A549 (cell line): ENCODE measurements at regions not wholly inside any gene's neighbourhood (a gene's known extent, or its start where the extent isn't known, plus 50 kb on each side); places are given as distances from the start of the nearest gene placed in this dataset.

Experiments
- ATAC-seq, 2 experiments: fragments of 200-7000 bp in 1 of 2; fragments of >200 bp in 1 of 2; cut with Nextera tagmentation in 1 of 2; cut with Tn5 transposase in 1 of 2; 3 replicates each; pipeline versions ENCODE4 v1.8.0 to v1.9.1; 2018 to 2020; ENCODE audit warnings: mild to moderate bottlenecking in 1 of 2, moderate library complexity in 1 of 2
- CTCF ChIA-PET: fragments of 300-600 bp; sonication (Branson Sonifier 250); formaldehyde crosslinking; extraction: SDS; loops from one replicate; lab custom pipeline; 2021; ENCODE audit warnings: antibody characterized with exemption, inconsistent platforms; lab: Yijun Ruan, JAX
- POLR2A ChIA-PET: fragments of 350-600 bp; formaldehyde crosslinking; extraction: SDS; loops from one replicate; lab custom pipeline; 2021; ENCODE audit warnings: antibody characterized with exemption, inconsistent platforms; lab: Yijun Ruan, JAX
- DNase-seq, 2 experiments: peaks; one replicate each; pipeline versions ENCODE4 v3.0.0 to v3.0.0-alpha.2; 2011 to 2016; ENCODE audit warnings: low read depth in 1 of 2, low spot score in 1 of 2
- FAIRE-seq: peaks from 2 replicates; lab custom pipeline; 2011; peaks lifted over from hg19 to GRCh38; lab: Jason Lieb, UNC
- H3K27ac ChIP-seq, 2 experiments: fragments of >200 bp; sonication (Bioruptor Twin); formaldehyde crosslinking; 3 replicates each; pipeline ENCODE4 v1.5.1; 2016 to 2017
- H3K4me1 ChIP-seq: fragments of >200 bp; sonication (Bioruptor Twin); formaldehyde crosslinking; 3 replicates; pipeline ENCODE4 v1.6.1; 2016
- H3K4me2 ChIP-seq: fragments of >200 bp; sonication (Bioruptor Twin); formaldehyde crosslinking; 3 replicates; pipeline ENCODE4 v1.6.1; 2016
- H3K4me3 ChIP-seq: fragments of >200 bp; sonication (Bioruptor Twin); formaldehyde crosslinking; 3 replicates; pipeline ENCODE4 v1.5.1; 2016
- H3K9me3 ChIP-seq: fragments of >200 bp; sonication (Bioruptor Twin); formaldehyde crosslinking; 3 replicates; pipeline ENCODE4 v1.6.1; 2016
- BCL3 ChIP-seq: fragments of >200 bp; sonication (Bioruptor Twin); formaldehyde crosslinking; IDR thresholded peaks from 3 replicates; pipeline ENCODE4 v1.6.1; 2016
- E2F6 ChIP-seq: IDR thresholded peaks from 2 replicates; pipeline ENCODE4 v1.6.1; 2012; ENCODE audit warnings: low read depth, borderline replicate concordance
- FOSL2 ChIP-seq, 2 experiments: fragments of 450-650 bp in 1 of 2; fragments of >200 bp in 1 of 2; sonication (Bioruptor Twin) in 1 of 2; formaldehyde crosslinking; IDR thresholded peaks; 2 replicates each; pipeline versions ENCODE4 v1.5.0 to v1.6.1; 2016 to 2020; ENCODE audit warnings: mild to moderate bottlenecking in 1 of 2, moderate library complexity in 1 of 2
- HDAC2 ChIP-seq: fragments of 200-600 bp; sonication (generic); IDR thresholded peaks from 2 replicates; pipeline ENCODE4 v1.6.1; 2016
- KDM1A ChIP-seq: fragments of 200-600 bp; sonication (generic); IDR thresholded peaks from 2 replicates; pipeline ENCODE4 v1.6.1; 2016; ENCODE audit warnings: low read depth, mild to moderate bottlenecking
- MAFK ChIP-seq: fragments of 450-650 bp; IDR thresholded peaks from 2 replicates; pipeline ENCODE4 v1.6.1; 2014; ENCODE audit not compliant: partially characterized antibody
- MAZ ChIP-seq: fragments of 150-350 bp; IDR thresholded peaks from 2 replicates; pipeline ENCODE4 v1.6.1; 2014; ENCODE audit warnings: antibody characterized with exemption, low read depth, low read length, borderline replicate concordance
- MYC ChIP-seq: IDR thresholded peaks from 2 replicates; pipeline ENCODE4 v1.6.1; 2012; ENCODE audit warnings: mild to moderate bottlenecking, inconsistent platforms, low read length, improper control_type of control experiment, borderline replicate concordance
- PBX3 ChIP-seq: IDR thresholded peaks from 2 replicates; pipeline ENCODE4 v1.6.1; 2012
- RCOR1 ChIP-seq: fragments of 150-350 bp; IDR thresholded peaks from 2 replicates; pipeline ENCODE4 v1.6.1; 2014; ENCODE audit warnings: antibody characterized with exemption, low read length, low read depth
- USF2 ChIP-seq: fragments of 450-650 bp; IDR thresholded peaks from 2 replicates; pipeline ENCODE4 v1.6.1; 2014; ENCODE audit warnings: antibody characterized with exemption
- ZFP36 ChIP-seq: fragments of 450-650 bp; IDR thresholded peaks from 2 replicates; pipeline ENCODE4 v1.6.1; 2014; ENCODE audit warnings: borderline replicate concordance; ENCODE audit not compliant: partially characterized antibody
- ZSCAN20 ChIP-seq: fragments of 250-450 bp; sonication (Bioruptor Pico); IDR thresholded peaks from 2 replicates; pipeline ENCODE4 v1.8.0; 2022; ENCODE audit warnings: mild to moderate bottlenecking, moderate library complexity
- WGBS: methylation state at CpG from one replicate; pipeline ENCODE4 v1.1.6; 2017; ENCODE audit errors: missing lambda C conversion rate; 5-methylcytosine and 5-hydroxymethylcytosine counted together
- TF ChIP-seq, protein P1 (sequence below): fragments of 150-350 bp; IDR thresholded peaks from 2 replicates; pipeline ENCODE4 v1.6.1; 2014; ENCODE audit warnings: low read depth, mild to moderate bottlenecking, low read length
- TF ChIP-seq, protein P2 (sequence below): fragments of >200 bp; sonication (Bioruptor Twin); formaldehyde crosslinking; IDR thresholded peaks from 3 replicates; pipeline ENCODE4 v1.5.1; 2016
- TF ChIP-seq, protein P3 (sequence below): IDR thresholded peaks from 2 replicates; pipeline ENCODE4 v1.6.1; 2012

GRCh38 chr1:37152491-37152890, 118.2 kb upstream of the GRIK3 start (continued):
- TF ChIP-seq FOSL2 (IDR thresholded peaks at IDR 0.05), result no peak
- no peak for TF ChIP-seq FOSL2 (CRISPR knock-in tag; IDR thresholded peaks at IDR 0.05)

- H3K4me3 ChIP-seq, result no peak overlapping the region
- FAIRE-seq, result no peak
- TF ChIP-seq, protein P1, sequence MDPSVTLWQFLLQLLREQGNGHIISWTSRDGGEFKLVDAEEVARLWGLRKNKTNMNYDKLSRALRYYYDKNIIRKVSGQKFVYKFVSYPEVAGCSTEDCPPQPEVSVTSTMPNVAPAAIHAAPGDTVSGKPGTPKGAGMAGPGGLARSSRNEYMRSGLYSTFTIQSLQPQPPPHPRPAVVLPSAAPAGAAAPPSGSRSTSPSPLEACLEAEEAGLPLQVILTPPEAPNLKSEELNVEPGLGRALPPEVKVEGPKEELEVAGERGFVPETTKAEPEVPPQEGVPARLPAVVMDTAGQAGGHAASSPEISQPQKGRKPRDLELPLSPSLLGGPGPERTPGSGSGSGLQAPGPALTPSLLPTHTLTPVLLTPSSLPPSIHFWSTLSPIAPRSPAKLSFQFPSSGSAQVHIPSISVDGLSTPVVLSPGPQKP, result no peak
- TF ChIP-seq, protein P2, sequence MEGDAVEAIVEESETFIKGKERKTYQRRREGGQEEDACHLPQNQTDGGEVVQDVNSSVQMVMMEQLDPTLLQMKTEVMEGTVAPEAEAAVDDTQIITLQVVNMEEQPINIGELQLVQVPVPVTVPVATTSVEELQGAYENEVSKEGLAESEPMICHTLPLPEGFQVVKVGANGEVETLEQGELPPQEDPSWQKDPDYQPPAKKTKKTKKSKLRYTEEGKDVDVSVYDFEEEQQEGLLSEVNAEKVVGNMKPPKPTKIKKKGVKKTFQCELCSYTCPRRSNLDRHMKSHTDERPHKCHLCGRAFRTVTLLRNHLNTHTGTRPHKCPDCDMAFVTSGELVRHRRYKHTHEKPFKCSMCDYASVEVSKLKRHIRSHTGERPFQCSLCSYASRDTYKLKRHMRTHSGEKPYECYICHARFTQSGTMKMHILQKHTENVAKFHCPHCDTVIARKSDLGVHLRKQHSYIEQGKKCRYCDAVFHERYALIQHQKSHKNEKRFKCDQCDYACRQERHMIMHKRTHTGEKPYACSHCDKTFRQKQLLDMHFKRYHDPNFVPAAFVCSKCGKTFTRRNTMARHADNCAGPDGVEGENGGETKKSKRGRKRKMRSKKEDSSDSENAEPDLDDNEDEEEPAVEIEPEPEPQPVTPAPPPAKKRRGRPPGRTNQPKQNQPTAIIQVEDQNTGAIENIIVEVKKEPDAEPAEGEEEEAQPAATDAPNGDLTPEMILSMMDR, result no peak
- TF ChIP-seq ZSCAN20 (CRISPR knock-in tag) (no peak), KDM1A (no peak), PBX3 (no peak), HDAC2 (no peak), E2F6 (no peak), USF2 (no peak), MYC (no peak), ZFP36 (no peak), MAFK (no peak), BCL3 (no peak), RCOR1 (no peak), MAZ (no peak)
- TF ChIP-seq, protein P3, sequence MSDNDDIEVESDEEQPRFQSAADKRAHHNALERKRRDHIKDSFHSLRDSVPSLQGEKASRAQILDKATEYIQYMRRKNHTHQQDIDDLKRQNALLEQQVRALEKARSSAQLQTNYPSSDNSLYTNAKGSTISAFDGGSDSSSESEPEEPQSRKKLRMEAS, result no peak
- TF ChIP-seq, all 56 proteins: peak for 0
- no peak overlapping the region for H3K27ac ChIP-seq
- ChIA-PET POLR2A (no interaction called here), CTCF (interaction anchor here (0.7 kb wide), 1 partner anchor 281 kb away, joined by 4 read pairs; no protein-coding TSS in a partner anchor)
- ATAC-seq, result no peak
- DNase-seq, result no peak
- 28% methylated on average over 3 of the region's 3 CpGs for WGBS
- H3K9me3 ChIP-seq, result no peaks in the 10 kb centered on the region
- no peak overlapping the region for H3K4me2 ChIP-seq
- H3K4me1 ChIP-seq, result no peaks in the 10 kb centered on the region
These were observed 119.1 kb upstream of the GRIK3 start for GRCh38 chr1:37153116-37154100.
